ENCODE measurements at regions not wholly inside any gene's neighbourhood (a gene's known extent, or its start where the extent isn't known, plus 50 kb on each side); places are given as distances from the start of the nearest gene placed in this dataset.

DNA sequence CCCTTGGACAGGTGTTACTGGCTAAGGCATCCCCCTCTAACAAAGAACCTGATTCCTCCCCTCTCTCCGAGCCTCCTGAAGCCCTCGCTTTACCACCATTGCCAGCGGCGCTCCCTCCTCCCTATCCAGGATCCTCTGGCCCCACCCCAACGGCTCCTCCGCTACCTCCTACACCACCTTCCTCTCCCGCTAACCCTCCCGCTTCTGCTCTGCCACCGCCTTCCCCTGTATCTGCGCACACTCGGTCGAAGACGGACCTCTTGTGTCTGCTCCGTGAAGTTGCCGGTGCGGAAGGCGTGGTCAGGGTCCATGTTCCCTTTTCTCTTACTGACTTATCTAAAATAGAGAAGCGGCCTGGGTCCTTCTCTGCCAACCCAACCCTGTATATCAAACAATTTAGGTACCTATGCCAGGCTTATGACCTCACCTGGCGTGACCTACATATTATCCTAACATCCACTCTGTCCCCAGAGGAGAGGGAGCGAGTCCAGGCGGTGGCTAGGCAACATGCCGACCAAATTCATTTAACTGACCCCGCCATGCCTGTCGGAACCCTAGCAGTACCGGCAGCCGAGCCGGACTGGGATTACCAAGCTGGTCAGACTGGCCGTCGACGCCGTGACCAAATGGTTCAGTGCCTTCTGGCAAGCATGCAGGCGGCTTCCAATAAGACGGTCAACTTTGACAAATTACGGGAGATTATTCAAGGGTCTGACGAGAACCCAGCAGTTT, 958.9 kb downstream of the RPA4 start (continued):
- TF ChIP-seq, protein P1, sequence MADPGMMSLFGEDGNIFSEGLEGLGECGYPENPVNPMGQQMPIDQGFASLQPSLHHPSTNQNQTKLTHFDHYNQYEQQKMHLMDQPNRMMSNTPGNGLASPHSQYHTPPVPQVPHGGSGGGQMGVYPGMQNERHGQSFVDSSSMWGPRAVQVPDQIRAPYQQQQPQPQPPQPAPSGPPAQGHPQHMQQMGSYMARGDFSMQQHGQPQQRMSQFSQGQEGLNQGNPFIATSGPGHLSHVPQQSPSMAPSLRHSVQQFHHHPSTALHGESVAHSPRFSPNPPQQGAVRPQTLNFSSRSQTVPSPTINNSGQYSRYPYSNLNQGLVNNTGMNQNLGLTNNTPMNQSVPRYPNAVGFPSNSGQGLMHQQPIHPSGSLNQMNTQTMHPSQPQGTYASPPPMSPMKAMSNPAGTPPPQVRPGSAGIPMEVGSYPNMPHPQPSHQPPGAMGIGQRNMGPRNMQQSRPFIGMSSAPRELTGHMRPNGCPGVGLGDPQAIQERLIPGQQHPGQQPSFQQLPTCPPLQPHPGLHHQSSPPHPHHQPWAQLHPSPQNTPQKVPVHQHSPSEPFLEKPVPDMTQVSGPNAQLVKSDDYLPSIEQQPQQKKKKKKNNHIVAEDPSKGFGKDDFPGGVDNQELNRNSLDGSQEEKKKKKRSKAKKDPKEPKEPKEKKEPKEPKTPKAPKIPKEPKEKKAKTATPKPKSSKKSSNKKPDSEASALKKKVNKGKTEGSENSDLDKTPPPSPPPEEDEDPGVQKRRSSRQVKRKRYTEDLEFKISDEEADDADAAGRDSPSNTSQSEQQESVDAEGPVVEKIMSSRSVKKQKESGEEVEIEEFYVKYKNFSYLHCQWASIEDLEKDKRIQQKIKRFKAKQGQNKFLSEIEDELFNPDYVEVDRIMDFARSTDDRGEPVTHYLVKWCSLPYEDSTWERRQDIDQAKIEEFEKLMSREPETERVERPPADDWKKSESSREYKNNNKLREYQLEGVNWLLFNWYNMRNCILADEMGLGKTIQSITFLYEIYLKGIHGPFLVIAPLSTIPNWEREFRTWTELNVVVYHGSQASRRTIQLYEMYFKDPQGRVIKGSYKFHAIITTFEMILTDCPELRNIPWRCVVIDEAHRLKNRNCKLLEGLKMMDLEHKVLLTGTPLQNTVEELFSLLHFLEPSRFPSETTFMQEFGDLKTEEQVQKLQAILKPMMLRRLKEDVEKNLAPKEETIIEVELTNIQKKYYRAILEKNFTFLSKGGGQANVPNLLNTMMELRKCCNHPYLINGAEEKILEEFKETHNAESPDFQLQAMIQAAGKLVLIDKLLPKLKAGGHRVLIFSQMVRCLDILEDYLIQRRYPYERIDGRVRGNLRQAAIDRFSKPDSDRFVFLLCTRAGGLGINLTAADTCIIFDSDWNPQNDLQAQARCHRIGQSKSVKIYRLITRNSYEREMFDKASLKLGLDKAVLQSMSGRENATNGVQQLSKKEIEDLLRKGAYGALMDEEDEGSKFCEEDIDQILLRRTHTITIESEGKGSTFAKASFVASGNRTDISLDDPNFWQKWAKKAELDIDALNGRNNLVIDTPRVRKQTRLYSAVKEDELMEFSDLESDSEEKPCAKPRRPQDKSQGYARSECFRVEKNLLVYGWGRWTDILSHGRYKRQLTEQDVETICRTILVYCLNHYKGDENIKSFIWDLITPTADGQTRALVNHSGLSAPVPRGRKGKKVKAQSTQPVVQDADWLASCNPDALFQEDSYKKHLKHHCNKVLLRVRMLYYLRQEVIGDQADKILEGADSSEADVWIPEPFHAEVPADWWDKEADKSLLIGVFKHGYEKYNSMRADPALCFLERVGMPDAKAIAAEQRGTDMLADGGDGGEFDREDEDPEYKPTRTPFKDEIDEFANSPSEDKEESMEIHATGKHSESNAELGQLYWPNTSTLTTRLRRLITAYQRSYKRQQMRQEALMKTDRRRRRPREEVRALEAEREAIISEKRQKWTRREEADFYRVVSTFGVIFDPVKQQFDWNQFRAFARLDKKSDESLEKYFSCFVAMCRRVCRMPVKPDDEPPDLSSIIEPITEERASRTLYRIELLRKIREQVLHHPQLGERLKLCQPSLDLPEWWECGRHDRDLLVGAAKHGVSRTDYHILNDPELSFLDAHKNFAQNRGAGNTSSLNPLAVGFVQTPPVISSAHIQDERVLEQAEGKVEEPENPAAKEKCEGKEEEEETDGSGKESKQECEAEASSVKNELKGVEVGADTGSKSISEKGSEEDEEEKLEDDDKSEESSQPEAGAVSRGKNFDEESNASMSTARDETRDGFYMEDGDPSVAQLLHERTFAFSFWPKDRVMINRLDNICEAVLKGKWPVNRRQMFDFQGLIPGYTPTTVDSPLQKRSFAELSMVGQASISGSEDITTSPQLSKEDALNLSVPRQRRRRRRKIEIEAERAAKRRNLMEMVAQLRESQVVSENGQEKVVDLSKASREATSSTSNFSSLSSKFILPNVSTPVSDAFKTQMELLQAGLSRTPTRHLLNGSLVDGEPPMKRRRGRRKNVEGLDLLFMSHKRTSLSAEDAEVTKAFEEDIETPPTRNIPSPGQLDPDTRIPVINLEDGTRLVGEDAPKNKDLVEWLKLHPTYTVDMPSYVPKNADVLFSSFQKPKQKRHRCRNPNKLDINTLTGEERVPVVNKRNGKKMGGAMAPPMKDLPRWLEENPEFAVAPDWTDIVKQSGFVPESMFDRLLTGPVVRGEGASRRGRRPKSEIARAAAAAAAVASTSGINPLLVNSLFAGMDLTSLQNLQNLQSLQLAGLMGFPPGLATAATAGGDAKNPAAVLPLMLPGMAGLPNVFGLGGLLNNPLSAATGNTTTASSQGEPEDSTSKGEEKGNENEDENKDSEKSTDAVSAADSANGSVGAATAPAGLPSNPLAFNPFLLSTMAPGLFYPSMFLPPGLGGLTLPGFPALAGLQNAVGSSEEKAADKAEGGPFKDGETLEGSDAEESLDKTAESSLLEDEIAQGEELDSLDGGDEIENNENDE (IDR thresholded peaks at IDR 0.05; ENCODE audit: insufficient replicate concordance, low read length): no peak
- no peak for TF ChIP-seq EP300 (IDR thresholded peaks at IDR 0.05; ENCODE audit: borderline replicate concordance in 1 of 2, low read depth in 2 of 2, low read length in 2 of 2)
- TF ChIP-seq GTF2F1 (IDR thresholded peaks at IDR 0.05; ENCODE audit: borderline replicate concordance, low read depth, low read length): no peak
- TF ChIP-seq E2F6 (IDR thresholded peaks at IDR 0.05): no peak
- TF ChIP-seq RXRA (IDR thresholded peaks at IDR 0.05; ENCODE audit: insufficient read depth, low read depth, low read length): no peak
- TF ChIP-seq KDM5A (IDR thresholded peaks at IDR 0.05; ENCODE audit: low read length): no peak
- TF ChIP-seq YY1 (IDR thresholded peaks at IDR 0.05; ENCODE audit: low read depth, low read length): no peak
- TF ChIP-seq CREB1 (IDR thresholded peaks at IDR 0.05): no peak
- no peak for TF ChIP-seq RAD21 (IDR thresholded peaks at IDR 0.05 in 1 of 2, conservative IDR thresholded peaks at IDR 0.05 in 1 of 2; ENCODE audit: low read depth in 2 of 2, low read length in 2 of 2)
